ENCODE measurements at regions not wholly inside any gene's neighbourhood (a gene's known extent, or its start where the extent isn't known, plus 50 kb on each side); places are given as distances from the start of the nearest gene placed in this dataset.

GRCh38 chr21:41064334-41064791 is 103.6 kb upstream of the BACE2 start:
- no peaks in the 10 kb centered on the region for H3K9me3 ChIP-seq
- no peaks in the 10 kb centered on the region for H3K36me3 ChIP-seq
- H3K27ac ChIP-seq, result no peak overlapping the region
- no peak for DNase-seq
- no peak for ATAC-seq
- 71 to 75% methylated on average over 12 of the region's 12 CpGs for WGBS, 2 donors
- H3K4me3 ChIP-seq, result no peak overlapping the region
- H3K4me1 ChIP-seq, result no peaks in the 10 kb centered on the region
- TF ChIP-seq, protein P1, sequence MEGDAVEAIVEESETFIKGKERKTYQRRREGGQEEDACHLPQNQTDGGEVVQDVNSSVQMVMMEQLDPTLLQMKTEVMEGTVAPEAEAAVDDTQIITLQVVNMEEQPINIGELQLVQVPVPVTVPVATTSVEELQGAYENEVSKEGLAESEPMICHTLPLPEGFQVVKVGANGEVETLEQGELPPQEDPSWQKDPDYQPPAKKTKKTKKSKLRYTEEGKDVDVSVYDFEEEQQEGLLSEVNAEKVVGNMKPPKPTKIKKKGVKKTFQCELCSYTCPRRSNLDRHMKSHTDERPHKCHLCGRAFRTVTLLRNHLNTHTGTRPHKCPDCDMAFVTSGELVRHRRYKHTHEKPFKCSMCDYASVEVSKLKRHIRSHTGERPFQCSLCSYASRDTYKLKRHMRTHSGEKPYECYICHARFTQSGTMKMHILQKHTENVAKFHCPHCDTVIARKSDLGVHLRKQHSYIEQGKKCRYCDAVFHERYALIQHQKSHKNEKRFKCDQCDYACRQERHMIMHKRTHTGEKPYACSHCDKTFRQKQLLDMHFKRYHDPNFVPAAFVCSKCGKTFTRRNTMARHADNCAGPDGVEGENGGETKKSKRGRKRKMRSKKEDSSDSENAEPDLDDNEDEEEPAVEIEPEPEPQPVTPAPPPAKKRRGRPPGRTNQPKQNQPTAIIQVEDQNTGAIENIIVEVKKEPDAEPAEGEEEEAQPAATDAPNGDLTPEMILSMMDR (IDR thresholded peaks at IDR 0.05), result no peak
- FAIRE-seq, result no peak
- H3K27me3 ChIP-seq, result peaks cover 0 to 20% (median 0%) of the 10 kb centered on the region in 4 donors
- intact Hi-C loops (cut with DNase I), result loop anchor here in 2 of 3 donors (10.0 kb wide), 2 partner anchors 590 to 920 kb away; no protein-coding TSS in a partner anchor

- WGBS, 2 donors, result 69 to 72% methylated on average over 8 of the region's 8 CpGs
- FAIRE-seq, result no peak
- H3K27ac ChIP-seq, result no peak overlapping the region
- intact Hi-C loops (cut with DNase I), result loop anchor here in 2 of 3 donors (10.0 kb wide), 2 partner anchors 590 to 920 kb away; no protein-coding TSS in a partner anchor
- H3K4me3 ChIP-seq, result no peak overlapping the region
- no peaks in the 10 kb centered on the region for H3K36me3 ChIP-seq
- TF ChIP-seq, protein P1 (IDR thresholded peaks at IDR 0.05), result no peak
- ATAC-seq, result no peak
- H3K4me1 ChIP-seq, result no peaks in the 10 kb centered on the region
- DNase-seq, result no peak
- H3K9me3 ChIP-seq, result no peaks in the 10 kb centered on the region
- H3K27me3 ChIP-seq, result peaks cover 0 to 20% (median 0%) of the 10 kb centered on the region in 4 donors
Measured at GRCh38 chr21:41064951-41065350, 103.0 kb upstream of the BACE2 start.

DNA sequence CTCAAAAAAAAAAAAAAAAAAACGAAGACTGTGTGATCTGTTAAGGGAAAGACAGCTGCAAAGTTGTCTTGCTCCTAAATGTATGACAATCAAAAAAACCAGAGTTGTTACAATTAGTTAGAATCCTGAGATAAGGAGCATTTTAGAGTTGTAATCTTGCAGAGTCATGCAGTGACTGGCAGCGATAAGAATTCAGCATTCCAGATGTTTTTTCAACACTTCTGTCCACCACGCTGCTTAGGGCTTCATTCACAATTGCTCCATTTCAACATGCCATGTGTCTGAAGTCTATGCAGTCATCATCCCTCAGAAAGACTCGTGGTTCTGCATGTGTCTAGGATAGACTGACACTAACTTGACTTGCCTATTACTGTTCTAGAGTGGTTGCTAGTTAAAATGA is 102.4 kb upstream of the BACE2 start:
- intact Hi-C loops (cut with DNase I), result loop anchor here in 2 of 3 donors (10.0 kb wide), 2 partner anchors 591 to 921 kb away; no protein-coding TSS in a partner anchor
- TF ChIP-seq, protein P1 (IDR thresholded peaks at IDR 0.05), result no peak
- Histone ChIP-seq H3K4me3 (no peak overlapping the region), H3K27me3 (peaks cover 0 to 20% (median 0%) of the 10 kb centered on the region in 4 donors), H3K27ac (no peak overlapping the region), H3K9me3 (no peaks in the 10 kb centered on the region), H3K36me3 (no peaks in the 10 kb centered on the region), H3K4me1 (no peaks in the 10 kb centered on the region)
- DNase-seq (no peak), ATAC-seq (no peak), FAIRE-seq (no peak)
- 38 to 47% methylated on average over 4 of the region's 4 CpGs for WGBS, 2 donors

- Histone ChIP-seq H3K27ac (no peak overlapping the region), H3K27me3 (peaks cover 0 to 20% (median 0%) of the 10 kb centered on the region in 4 donors), H3K9me3 (no peaks in the 10 kb centered on the region), H3K36me3 (no peaks in the 10 kb centered on the region), H3K4me3 (no peak overlapping the region), H3K4me1 (no peaks in the 10 kb centered on the region)
- WGBS, 2 donors, result 62 to 72% methylated on average over 16 of the region's 16 CpGs
- TF ChIP-seq, protein P1 (IDR thresholded peaks at IDR 0.05), result no peak
- DNase-seq (no peak), ATAC-seq (no peak), FAIRE-seq (no peak)
- intact Hi-C loops (cut with DNase I), result loop anchor here in 2 of 3 donors (10.0 kb wide), 2 partner anchors 592 to 922 kb away; no protein-coding TSS in a partner anchor
Measured at GRCh38 chr21:41066086-41066938, 101.6 kb upstream of the BACE2 start.
